ENCODE measurements at regions not wholly inside any gene's neighbourhood (a gene's known extent, or its start where the extent isn't known, plus 50 kb on each side); places are given as distances from the start of the nearest gene placed in this dataset.

GRCh38 chr7:142604671-142605070 lies 144.6 kb upstream of the PRSS1 start:
- TF ChIP-seq POLR2A (IDR thresholded peaks at IDR 0.05; ENCODE audit: low read depth, low read length) (no peak), TAF1 (IDR thresholded peaks at IDR 0.05; ENCODE audit: borderline replicate concordance, low read depth, low read length) (no peak)

Data from GM12892 (cell line).